Activated CD4-positive, alpha-beta memory T cell treated with anti-CD3 and anti-CD28 coated beads, Interleukin-2, amount 10 ng/mL, durations not matched to agents 7 days and 5 days (primary cell): ENCODE measurements at regions not wholly inside any gene's neighbourhood (a gene's known extent, or its start where the extent isn't known, plus 50 kb on each side); places are given as distances from the start of the nearest gene placed in this dataset.

ENCODE experiments used
- CTCF ChIA-PET: fragments of 350-600 bp; sonication (Branson Sonifier 250); formaldehyde crosslinking; loops from one replicate; lab custom pipeline; 2021; ENCODE audit warnings: antibody characterized with exemption, inconsistent platforms; lab: Charles Lee
- POLR2A ChIA-PET: fragments of 350-600 bp; sonication (Branson Sonifier 250); formaldehyde crosslinking; loops from one replicate; lab custom pipeline; 2021; ENCODE audit warnings: antibody characterized with exemption; lab: Charles Lee
- DNase-seq: peaks from one replicate; pipeline ENCODE4 v3.0.0-alpha.2; 2020
- H3K27ac Mint-ChIP-seq: one replicate; pipeline ENCODE4 v1.8.0; 2021; ENCODE audit warnings: mild to moderate bottlenecking, mixed read lengths
- H3K27me3 Mint-ChIP-seq: one replicate; pipeline ENCODE4 v1.8.0; 2021; ENCODE audit warnings: mixed read lengths
- H3K36me3 Mint-ChIP-seq: one replicate; pipeline ENCODE4 v1.8.0; 2021; ENCODE audit warnings: low read depth, mixed read lengths
- H3K4me1 Mint-ChIP-seq: one replicate; pipeline ENCODE4 v1.8.0; 2021; ENCODE audit warnings: mixed read lengths
- H3K4me3 Mint-ChIP-seq: one replicate; pipeline ENCODE4 v1.8.0; 2021; ENCODE audit warnings: mild to moderate bottlenecking, mixed read lengths
- H3K9me3 Mint-ChIP-seq: one replicate; pipeline ENCODE4 v1.8.0; 2021; ENCODE audit warnings: mixed read lengths

GRCh38 chr2:2698182-2699120 lies 367.4 kb upstream of the MYT1L start:
- POLR2A ChIA-PET, result no interaction called here
- H3K4me1 Mint-ChIP-seq, result no peaks in the 10 kb centered on the region
- no peak overlapping the region for H3K4me3 Mint-ChIP-seq
- DNase-seq, result no peak
- H3K27me3 Mint-ChIP-seq, result no peaks in the 10 kb centered on the region
- no peaks in the 10 kb centered on the region for H3K36me3 Mint-ChIP-seq
- H3K27ac Mint-ChIP-seq, result no peak overlapping the region
- CTCF ChIA-PET, result no interaction called here
- H3K9me3 Mint-ChIP-seq, result no peaks in the 10 kb centered on the region

DNA sequence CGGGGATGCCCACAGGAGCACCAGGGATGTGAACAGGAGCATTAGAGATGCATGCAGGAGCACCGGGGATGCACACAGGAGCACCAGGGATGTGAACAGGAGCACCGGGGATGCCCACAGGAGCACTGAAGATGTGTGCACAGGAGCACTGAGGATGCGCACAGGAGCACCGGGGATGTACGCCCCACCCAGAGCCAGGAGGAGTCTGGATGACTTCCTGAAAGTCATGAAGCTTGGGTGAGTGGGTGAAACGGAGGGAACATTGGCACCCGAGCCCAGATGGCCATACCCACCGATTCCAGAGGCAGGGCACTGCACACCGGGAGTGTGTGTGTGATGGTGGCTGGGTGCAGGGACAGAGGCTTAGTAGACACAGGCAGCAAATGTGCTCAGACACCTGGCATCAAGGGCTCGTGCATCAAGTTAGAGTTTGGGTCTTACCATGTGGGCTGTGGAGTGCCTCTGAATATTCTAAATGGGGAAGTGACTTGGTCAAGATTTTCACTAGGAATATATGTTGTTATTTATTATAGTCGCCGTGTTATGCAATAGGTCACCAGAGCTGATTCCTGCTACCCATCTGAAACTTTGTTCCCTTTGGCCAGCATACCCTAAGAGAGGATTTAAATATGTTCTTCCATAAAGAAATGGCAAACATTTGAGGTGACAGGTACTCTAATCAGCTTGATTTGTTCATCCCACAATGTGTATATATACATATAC lies 365.8 kb upstream of the MYT1L start:
- Mint-ChIP-seq H3K27me3 (no peaks in the 10 kb centered on the region), H3K4me1 (no peaks in the 10 kb centered on the region), H3K27ac (no peak overlapping the region), H3K4me3 (no peak overlapping the region), H3K9me3 (no peaks in the 10 kb centered on the region), H3K36me3 (no peaks in the 10 kb centered on the region)
- ChIA-PET CTCF (no interaction called here), POLR2A (no interaction called here)
- no peak for DNase-seq

DNA sequence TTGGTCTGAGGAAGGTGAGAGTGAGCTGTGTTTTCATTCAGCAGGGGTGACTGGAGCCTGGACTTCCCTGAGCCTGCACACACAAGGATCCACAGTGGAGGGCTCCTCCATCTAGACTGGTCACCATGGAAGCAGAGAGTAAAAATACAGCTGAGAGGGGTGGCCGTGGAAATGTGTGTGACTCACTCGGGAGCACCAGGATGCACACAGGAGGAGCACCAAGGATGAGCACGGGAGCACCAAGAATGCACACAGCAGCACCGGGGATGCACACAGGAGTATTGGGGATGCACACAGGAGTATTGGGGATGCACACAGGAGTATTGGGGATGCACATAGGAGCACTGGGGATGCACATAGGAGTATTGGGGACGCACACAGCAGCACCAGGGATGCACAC lies 365.2 kb upstream of the MYT1L start:
- no peak for DNase-seq
- POLR2A ChIA-PET, result no interaction called here
- no peak overlapping the region for H3K4me3 Mint-ChIP-seq
- CTCF ChIA-PET, result no interaction called here
- no peaks in the 10 kb centered on the region for H3K4me1 Mint-ChIP-seq
- H3K27me3 Mint-ChIP-seq, result no peaks in the 10 kb centered on the region
- no peaks in the 10 kb centered on the region for H3K9me3 Mint-ChIP-seq
- H3K27ac Mint-ChIP-seq, result no peak overlapping the region
- H3K36me3 Mint-ChIP-seq, result no peaks in the 10 kb centered on the region

GRCh38 chr2:2694746-2695145 lies 363.7 kb upstream of the MYT1L start:
- DNase-seq, result no peak
- Mint-ChIP-seq H3K27me3 (no peaks in the 10 kb centered on the region), H3K9me3 (no peaks in the 10 kb centered on the region), H3K4me1 (no peaks in the 10 kb centered on the region), H3K27ac (no peak overlapping the region), H3K36me3 (no peaks in the 10 kb centered on the region), H3K4me3 (no peak overlapping the region)
- POLR2A ChIA-PET, result no interaction called here
- CTCF ChIA-PET, result no interaction called here

- Mint-ChIP-seq H3K27me3 (no peaks in the 10 kb centered on the region), H3K36me3 (no peaks in the 10 kb centered on the region), H3K27ac (no peak overlapping the region), H3K9me3 (no peaks in the 10 kb centered on the region), H3K4me1 (no peaks in the 10 kb centered on the region), H3K4me3 (no peak overlapping the region)
- ChIA-PET CTCF (no interaction called here), POLR2A (no interaction called here)
- DNase-seq, result no peak
Observed at GRCh38 chr2:2692599-2693389, 361.7 kb upstream of the MYT1L start.

DNA sequence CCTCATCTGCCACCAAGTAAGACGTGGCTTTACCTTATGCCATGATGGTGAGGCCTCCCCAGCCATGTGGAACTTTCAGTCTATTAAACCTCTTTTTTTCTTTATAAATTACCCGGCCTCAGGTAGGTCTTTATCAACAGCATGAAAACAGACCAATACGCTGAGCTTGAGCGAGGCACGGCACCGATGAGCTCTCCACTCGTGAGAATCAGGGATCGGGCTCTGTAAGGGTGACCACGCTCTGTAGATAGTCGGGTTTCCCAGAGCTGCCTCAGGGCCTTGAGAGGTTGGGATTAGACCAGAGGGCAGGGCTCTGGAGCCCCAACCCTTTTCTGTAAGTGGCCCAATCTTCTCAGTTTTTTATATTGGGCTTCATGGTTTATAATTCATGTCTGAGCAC lies 360.3 kb upstream of the MYT1L start:
- no peaks in the 10 kb centered on the region for H3K36me3 Mint-ChIP-seq
- H3K9me3 Mint-ChIP-seq, result no peaks in the 10 kb centered on the region
- DNase-seq, result no peak
- H3K27me3 Mint-ChIP-seq, result no peaks in the 10 kb centered on the region
- H3K27ac Mint-ChIP-seq, result no peak overlapping the region
- H3K4me3 Mint-ChIP-seq, result no peak overlapping the region
- POLR2A ChIA-PET, result no interaction called here
- peaks cover under 1% of the 10 kb centered on the region for H3K4me1 Mint-ChIP-seq
- CTCF ChIA-PET, result no interaction called here

DNA sequence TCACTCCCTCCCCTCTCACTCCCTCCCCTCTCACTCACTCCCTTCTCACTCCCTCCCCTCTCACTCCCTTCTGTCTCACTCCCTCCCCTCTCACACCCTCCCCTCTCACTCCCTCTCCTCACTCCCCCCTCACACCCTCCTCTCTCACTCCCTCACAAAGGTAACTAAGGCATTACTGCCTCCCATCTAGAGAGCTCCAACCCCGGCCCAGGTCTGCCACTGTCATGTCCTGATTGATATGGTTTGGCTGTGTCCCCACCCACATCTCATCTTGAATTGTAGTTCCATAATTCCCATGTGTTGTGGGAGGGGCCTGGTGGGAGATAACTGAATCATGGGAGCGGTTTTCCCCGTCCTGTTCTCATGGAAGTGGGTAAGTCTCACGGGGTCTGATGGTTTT lies 359.9 kb upstream of the MYT1L start:
- DNase-seq, result no peak
- Mint-ChIP-seq H3K4me1 (peaks cover 4% of the 10 kb centered on the region), H3K9me3 (no peaks in the 10 kb centered on the region), H3K27ac (no peak overlapping the region), H3K27me3 (no peaks in the 10 kb centered on the region), H3K36me3 (no peaks in the 10 kb centered on the region), H3K4me3 (no peak overlapping the region)
- POLR2A ChIA-PET, result no interaction called here
- CTCF ChIA-PET, result no interaction called here

GRCh38 chr2:2689306-2689705 lies 358.2 kb upstream of the MYT1L start:
- Mint-ChIP-seq H3K4me1 (peaks cover 5% of the 10 kb centered on the region), H3K4me3 (no peak overlapping the region), H3K36me3 (no peaks in the 10 kb centered on the region), H3K27ac (no peak overlapping the region), H3K27me3 (no peaks in the 10 kb centered on the region), H3K9me3 (no peaks in the 10 kb centered on the region)
- ChIA-PET POLR2A (no interaction called here), CTCF (no interaction called here)
- DNase-seq, result no peak

- no peak overlapping the region for H3K4me3 Mint-ChIP-seq
- H3K4me1 Mint-ChIP-seq, result peaks cover 5% of the 10 kb centered on the region
- DNase-seq, result no peak
- H3K36me3 Mint-ChIP-seq, result no peaks in the 10 kb centered on the region
- H3K27me3 Mint-ChIP-seq, result no peaks in the 10 kb centered on the region
- no peak overlapping the region for H3K27ac Mint-ChIP-seq
- POLR2A ChIA-PET, result no interaction called here
- CTCF ChIA-PET, result no interaction called here
- H3K9me3 Mint-ChIP-seq, result no peaks in the 10 kb centered on the region
Observed at GRCh38 chr2:2688254-2688653, 357.2 kb upstream of the MYT1L start.

DNA sequence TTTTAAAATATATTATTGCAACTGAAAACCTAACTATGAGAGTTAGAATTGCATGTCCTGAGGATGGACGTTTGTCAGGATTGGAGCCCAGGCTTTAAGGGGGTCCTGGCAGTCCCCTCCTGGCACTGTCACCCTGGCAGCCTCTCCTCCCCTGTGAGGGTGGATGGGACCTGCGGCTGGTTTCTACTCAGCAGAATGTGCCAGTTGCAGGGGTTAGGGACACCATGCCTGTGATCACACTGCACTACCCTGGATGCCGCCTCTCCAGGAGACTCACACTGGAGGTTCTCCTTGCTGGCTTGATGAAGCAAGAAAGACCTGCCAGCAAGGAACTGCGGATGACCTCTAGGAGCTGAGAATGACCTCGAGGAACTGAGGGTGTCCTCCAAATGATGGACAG lies 356.7 kb upstream of the MYT1L start:
- ChIA-PET CTCF (no interaction called here), POLR2A (no interaction called here)
- no peaks in the 10 kb centered on the region for H3K27me3 Mint-ChIP-seq
- no peaks in the 10 kb centered on the region for H3K9me3 Mint-ChIP-seq
- peaks cover 5% of the 10 kb centered on the region for H3K4me1 Mint-ChIP-seq
- H3K4me3 Mint-ChIP-seq, result no peak overlapping the region
- H3K36me3 Mint-ChIP-seq, result no peaks in the 10 kb centered on the region
- H3K27ac Mint-ChIP-seq, result no peak overlapping the region
- DNase-seq, result no peak

- ChIA-PET CTCF (no interaction called here), POLR2A (no interaction called here)
- Mint-ChIP-seq H3K27me3 (no peaks in the 10 kb centered on the region), H3K36me3 (no peaks in the 10 kb centered on the region), H3K4me1 (peaks cover 5% of the 10 kb centered on the region), H3K4me3 (no peak overlapping the region), H3K27ac (no peak overlapping the region), H3K9me3 (no peaks in the 10 kb centered on the region)
- no peak for DNase-seq
Observed at GRCh38 chr2:2686222-2686621, 355.1 kb upstream of the MYT1L start.

DNA sequence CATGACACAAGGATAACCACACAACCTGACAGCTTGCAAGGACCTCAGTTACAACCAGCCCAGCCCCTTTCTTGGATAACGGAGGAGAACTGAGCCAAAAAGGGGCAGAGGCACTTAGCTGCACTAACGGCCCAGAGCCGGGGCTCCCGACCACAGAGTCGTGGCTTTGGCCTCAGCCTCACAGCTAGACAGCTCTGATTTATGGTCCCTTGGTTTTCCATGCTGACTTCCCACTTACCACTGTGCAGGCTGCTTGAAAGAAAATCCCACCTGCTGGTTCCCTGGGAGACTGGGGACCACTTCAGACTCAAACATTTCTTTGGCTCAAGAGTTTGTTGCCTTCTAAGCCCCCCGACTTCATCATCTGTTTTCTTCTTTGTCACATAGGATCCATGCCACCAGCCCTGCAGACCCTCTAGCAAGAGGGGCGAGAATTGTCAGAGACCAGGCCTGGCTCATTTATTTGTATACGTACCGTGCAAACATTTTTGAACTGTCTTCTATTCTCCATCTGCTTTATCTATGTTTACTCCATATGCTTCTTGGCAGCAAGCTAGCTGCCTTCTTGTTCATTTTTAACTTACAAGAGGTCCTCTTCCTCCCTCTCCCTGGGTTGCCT lies 352.6 kb upstream of the MYT1L start:
- Mint-ChIP-seq H3K9me3 (no peaks in the 10 kb centered on the region), H3K36me3 (no peaks in the 10 kb centered on the region), H3K27ac (no peak overlapping the region), H3K4me1 (peaks cover 5% of the 10 kb centered on the region), H3K27me3 (no peaks in the 10 kb centered on the region), H3K4me3 (no peak overlapping the region)
- CTCF ChIA-PET, result no interaction called here
- DNase-seq, result no peak
- POLR2A ChIA-PET, result no interaction called here
